ENCODE measurements at regions not wholly inside any gene's neighbourhood (a gene's known extent, or its start where the extent isn't known, plus 50 kb on each side); places are given as distances from the start of the nearest gene placed in this dataset.

DNA sequence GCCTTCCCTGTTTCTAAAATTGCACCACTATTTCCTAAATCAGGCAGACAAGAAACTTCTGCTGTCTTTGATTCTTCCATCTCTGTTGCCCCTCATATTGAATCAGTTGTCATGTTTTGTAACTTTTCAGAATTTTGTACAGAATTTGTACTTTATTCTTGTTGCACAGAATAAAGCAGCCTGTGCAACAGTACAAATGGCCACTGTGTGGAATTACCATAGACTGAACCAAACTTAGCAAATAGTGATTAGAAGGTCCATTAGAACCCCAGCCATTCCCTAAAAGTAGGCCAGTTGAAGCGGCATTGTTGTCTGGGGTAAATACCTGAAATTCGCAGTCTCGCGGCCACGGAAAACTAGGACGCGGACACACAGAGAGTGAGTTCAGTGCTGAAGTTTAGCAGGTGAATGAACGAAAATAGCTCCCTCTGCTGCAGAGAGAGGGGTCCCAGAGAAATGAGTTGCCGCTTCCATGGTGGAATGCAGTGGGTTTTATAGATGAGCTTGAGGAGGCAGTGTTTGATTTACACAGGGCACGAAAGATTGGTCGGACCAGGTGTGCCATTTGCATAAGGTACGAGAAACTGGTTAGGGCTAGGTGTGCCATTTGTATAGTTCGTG is 71.8 kb downstream of the C4orf33 start:
- no peak for DNase-seq

- DNase-seq = no peak
These were observed 76.2 kb downstream of the C4orf33 start for GRCh38 chr4:129172181-129172580.

- DNase-seq = no peak
These were observed 80.9 kb downstream of the C4orf33 start for GRCh38 chr4:129176864-129177263.

DNA sequence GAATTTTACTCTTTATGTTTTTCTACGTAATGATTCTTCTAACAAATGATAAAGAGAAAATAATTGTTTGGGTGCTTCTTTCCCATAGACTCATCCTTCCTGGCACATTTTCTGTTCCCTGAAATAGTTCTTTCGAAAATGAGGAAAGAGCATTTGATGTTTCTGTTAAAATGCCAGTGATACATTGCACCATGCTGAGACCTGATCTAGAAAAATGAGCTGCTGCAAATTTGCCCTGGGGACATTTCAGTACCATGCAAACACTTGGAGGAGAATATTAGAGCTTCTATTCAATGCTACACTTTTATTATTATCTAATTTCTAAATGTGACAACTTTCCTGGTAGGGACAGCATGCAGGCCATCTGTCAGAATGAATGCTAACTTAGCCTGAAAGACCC is 83.3 kb downstream of the C4orf33 start:
- no peak for DNase-seq

GRCh38 chr4:129189630-129190029 is 93.7 kb downstream of the C4orf33 start:
- no peak for DNase-seq

- DNase-seq = no peak
These were observed 97.6 kb downstream of the C4orf33 start for GRCh38 chr4:129193357-129194100.

- DNase-seq = no peak
These were observed 112.5 kb downstream of the C4orf33 start for GRCh38 chr4:129208481-129208880.

GRCh38 chr4:129213692-129214091 is 117.7 kb downstream of the C4orf33 start:
- no peak for DNase-seq

- DNase-seq = no peak
These were observed 122.4 kb downstream of the C4orf33 start for GRCh38 chr4:129218360-129218759.

DNA sequence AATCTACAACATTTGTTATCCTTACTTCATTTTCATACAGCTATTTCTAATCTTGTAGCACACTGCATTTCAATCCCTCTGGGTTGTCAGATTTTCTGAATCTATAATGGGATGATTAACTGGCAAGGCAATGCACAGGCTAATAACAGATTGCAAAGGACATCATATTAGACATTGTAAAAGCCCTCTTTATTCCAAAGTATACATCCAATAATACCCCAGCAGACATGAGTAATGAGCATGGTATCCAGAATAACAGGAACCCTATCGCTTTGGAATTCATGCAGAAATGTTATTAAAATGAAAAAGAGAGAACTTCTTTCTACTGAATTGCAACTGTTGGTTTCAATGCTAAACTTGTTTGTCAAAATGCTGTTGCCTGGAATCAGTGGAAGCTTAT is 122.9 kb downstream of the C4orf33 start:
- DNase-seq = no peak

- no peak for DNase-seq
These were observed 124.3 kb downstream of the C4orf33 start for GRCh38 chr4:129220254-129220653.

DNA sequence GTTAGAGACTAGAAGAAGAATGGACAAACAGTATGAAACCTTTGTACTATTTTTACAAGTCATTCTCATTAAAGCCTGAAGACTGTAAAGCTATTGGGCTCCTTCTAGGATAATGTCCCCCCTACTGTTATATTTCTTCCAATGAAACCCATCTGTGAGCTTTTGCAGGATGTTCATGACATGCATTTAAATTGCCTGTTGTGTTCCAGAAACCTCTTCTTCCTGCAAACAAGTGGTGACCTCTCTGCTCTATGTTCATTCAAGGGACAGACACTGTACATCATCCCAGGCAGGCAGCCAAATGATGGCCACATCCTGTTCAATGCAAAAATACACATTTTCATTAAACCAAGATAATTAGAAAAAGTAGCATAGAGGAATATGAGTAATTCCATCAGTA is 128.0 kb downstream of the C4orf33 start:
- no peak for DNase-seq

- DNase-seq = no peak
These were observed 134.9 kb downstream of the C4orf33 start for GRCh38 chr4:129230846-129231245.

DNA sequence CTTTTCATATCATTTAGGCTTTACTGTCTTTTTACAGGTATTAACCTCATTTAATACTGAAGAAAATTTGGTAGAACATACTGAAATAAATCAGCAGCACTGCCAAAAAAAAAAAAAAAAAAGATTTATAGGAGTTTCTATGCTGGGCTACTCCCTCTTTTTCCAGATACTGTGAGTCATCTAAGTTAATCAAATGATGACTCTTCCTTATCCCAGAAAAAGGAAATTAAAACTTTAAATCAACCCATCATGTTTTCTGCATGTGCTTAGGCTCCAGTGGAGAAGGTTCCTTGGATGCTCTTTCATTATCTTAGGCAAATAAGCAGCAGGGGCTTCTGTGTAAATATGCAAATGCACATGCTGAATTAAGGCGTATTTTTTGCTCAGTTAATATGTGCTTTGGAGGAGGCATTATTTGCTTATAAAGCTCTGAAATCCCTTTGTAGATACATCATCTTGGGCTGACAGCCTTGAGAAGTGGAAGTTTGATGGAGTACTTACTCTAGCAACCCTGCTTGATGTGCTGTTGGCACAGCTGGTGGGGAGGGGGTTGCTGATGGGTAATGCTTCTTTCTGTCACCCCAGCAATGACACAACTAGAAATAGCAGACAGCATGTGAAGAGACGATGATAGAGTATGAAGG is 136.1 kb downstream of the C4orf33 start:
- no peak for DNase-seq

DNA sequence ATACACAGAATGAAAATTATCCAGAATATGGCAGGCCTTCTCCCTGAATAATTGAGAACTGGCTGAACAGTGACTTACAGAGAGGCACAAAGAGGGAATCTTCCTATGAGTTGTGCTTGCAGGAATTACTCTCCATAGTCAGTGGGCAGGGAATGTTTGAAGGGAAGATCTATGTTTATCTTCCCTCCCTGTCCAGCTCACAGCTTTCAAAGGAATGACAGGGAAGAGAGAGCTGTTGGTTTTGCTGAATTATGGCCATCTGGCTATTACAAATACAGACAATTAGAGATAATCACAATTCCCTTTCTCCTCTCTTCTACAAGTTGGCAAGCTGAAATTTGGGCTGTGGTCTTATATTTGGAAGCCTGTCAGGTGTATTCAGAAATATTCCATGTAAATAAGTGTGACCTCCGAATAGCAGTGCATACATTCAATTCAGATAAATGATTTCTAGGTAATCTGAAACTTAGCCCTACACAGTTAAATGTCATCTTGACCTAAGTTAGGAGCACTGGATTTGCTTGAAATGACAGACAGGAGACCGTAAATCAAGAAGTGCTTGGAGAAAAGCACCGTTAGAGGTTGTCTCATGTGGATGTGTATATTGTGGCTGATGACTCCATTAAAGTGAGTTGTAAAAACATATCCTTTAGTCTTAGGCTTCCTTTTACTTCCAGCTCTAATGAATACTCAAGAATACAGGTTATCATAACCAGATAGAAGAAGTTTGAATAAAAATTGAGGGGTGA is 136.8 kb downstream of the C4orf33 start:
- DNase-seq = no peak

DNA sequence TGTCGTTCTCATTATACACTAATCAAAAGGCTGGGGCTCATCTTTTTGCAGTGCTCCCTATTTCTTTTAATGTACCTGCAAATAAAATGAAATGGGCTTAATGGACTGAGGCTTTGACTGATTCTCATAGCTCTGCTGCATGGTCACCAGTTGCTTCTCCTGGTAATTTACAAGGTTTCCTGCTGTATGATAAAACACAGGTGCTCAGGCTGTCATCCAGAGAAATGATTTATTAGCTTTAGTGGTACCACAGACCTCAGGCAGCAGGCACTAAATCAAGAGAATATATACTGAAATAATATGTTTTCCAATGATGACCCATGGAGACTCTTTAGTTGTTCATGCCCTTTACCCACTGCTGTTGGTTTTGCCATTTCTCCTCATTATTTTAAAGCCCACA is 137.7 kb downstream of the C4orf33 start:
- DNase-seq = no peak

- DNase-seq = no peak
These were observed 140.4 kb downstream of the C4orf33 start for GRCh38 chr4:129236351-129236750.

GRCh38 chr4:129239088-129239487 is 143.1 kb downstream of the C4orf33 start:
- no peak for DNase-seq

GRCh38 chr4:129240816-129241215 is 144.9 kb downstream of the C4orf33 start:
- no peak for DNase-seq

DNA sequence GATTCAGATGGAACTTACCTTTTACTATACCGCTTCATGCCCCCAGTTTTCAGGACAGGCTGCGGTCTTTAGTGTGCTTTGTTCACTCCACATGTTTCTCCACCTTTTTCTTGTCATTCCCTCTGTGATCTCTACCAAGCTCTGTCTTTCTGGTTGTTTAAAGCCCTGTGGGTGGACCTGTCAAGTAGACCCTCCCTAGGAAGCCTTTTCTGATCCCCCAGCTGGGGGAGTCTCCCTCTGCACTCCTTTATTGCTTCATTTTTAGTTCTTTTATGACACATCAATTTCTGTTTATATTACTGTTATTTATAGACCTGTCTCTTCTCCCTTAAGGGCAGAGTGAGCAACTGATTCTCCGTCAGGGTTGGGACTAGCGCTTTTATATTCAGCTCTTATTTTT is 150.2 kb downstream of the C4orf33 start:
- no peak for DNase-seq

DNA sequence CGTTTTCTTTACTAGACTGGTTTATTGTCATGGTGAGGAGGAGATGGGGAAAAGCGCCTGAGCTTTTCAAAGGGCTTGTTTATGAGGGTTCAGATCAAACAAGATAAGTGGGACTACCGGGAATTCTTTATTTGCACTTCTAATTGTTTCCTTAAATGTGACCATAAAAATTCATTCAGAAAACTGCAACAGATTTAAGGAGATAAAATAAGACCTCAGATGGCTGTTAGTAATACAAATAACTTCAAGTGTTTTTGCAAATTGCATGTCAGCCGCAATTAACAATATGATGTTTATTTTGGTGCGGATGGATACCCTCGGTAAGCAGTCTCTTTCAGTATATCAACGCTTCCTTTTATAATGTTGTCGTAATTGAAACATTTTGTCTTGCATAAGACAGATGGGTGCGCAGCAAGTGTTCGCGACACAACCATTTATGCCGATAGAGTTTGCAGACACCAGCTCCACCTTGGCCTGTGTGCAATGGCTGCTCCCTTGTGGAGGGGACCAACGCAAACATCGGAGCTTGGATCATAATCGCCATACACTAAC is 151.0 kb downstream of the C4orf33 start:
- DNase-seq = no peak

DNA sequence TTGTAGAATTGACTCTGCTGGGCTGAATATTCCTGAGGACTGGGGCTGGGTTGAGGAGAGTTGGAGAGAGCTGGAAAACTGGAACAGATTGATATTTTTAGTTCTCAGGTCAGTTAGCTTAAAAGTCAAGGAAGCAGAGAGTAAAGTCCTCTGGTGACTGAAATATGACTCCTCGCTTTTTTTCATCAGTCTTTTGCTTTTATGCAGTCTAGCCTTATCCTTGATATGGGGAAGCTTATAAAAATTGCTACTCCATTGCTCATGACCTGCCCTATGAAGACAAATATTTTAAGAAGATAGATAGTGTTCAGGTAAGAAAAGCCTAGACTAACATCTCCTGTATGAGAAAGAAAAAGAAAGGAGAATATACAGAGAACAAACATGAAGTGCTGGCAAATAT is 152.7 kb downstream of the C4orf33 start:
- DNase-seq = no peak

DNA sequence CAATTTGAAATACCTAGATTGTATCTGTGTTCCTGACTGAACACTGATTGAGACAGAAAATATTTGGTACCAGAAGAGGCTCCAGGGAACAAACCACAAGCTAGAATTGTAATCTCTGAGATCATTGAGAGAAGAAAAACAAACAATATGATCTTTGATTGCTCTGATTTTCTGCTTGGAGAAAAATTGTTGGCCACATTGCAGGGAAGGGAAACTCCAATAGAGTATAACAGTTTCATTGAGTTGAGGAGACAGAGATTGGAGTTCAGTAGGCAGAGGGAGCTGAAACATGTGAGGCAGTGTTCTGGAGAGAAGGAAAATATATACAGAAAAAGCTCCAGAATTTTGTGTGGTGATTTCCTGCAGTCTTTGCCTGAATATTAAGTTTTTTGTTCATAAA is 158.2 kb downstream of the C4orf33 start:
- no peak for DNase-seq
